Choroid plexus epithelial cell (primary cell): ENCODE measurements at regions not wholly inside any gene's neighbourhood (a gene's known extent, or its start where the extent isn't known, plus 50 kb on each side); places are given as distances from the start of the nearest gene placed in this dataset.

Source experiments
- DNase-seq: peaks from one replicate; pipeline ENCODE4 v3.0.0-alpha.2; 2010; ENCODE audit warnings: low read depth
- H3K4me3 ChIP-seq: 2 replicates; pipeline ENCODE4 v1.5.1; 2011; ENCODE audit warnings: low read depth, mild to moderate bottlenecking, control low read depth, low read length, moderate library complexity
- TF ChIP-seq, protein P1 (sequence below): conservative IDR thresholded peaks from 2 replicates; pipeline ENCODE4 v1.5.1; 2011; ENCODE audit warnings: low read depth, mild to moderate bottlenecking, control low read depth, inconsistent platforms, low read length, moderate library complexity

GRCh38 chr4:4666187-4666586, 124.3 kb upstream of the STX18 start:
- TF ChIP-seq, protein P1, sequence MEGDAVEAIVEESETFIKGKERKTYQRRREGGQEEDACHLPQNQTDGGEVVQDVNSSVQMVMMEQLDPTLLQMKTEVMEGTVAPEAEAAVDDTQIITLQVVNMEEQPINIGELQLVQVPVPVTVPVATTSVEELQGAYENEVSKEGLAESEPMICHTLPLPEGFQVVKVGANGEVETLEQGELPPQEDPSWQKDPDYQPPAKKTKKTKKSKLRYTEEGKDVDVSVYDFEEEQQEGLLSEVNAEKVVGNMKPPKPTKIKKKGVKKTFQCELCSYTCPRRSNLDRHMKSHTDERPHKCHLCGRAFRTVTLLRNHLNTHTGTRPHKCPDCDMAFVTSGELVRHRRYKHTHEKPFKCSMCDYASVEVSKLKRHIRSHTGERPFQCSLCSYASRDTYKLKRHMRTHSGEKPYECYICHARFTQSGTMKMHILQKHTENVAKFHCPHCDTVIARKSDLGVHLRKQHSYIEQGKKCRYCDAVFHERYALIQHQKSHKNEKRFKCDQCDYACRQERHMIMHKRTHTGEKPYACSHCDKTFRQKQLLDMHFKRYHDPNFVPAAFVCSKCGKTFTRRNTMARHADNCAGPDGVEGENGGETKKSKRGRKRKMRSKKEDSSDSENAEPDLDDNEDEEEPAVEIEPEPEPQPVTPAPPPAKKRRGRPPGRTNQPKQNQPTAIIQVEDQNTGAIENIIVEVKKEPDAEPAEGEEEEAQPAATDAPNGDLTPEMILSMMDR: no peak
- DNase-seq: no peak
- H3K4me3 ChIP-seq: no peak overlapping the region

DNA sequence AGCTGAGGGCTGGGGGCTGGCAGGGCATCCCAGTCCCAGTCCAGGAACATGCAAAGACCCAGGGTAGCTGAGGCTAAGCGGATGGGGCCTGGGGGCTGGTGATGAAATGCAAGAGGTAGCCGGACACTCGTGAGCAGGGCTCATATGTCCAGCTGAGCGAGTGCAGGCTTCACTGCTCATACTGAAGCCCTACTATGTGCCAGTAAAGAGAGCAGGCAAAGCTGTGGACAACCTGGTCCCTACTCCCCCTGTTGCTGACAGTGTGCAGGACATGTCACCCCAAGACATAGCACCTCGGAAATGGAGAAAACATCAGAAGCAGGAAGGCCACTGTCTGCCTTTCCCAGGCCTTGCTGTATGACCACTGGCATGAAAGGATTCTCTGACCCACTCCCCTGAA, 122.4 kb upstream of the STX18 start:
- no peak for DNase-seq
- no peak overlapping the region for H3K4me3 ChIP-seq

GRCh38 chr4:4663028-4663427, 121.2 kb upstream of the STX18 start:
- DNase-seq: peak; percentile 39
- TF ChIP-seq, protein P1: no peak

More for the DNA sequence above, 122.4 kb upstream of the STX18 start:
- TF ChIP-seq, protein P1: no peak

DNA sequence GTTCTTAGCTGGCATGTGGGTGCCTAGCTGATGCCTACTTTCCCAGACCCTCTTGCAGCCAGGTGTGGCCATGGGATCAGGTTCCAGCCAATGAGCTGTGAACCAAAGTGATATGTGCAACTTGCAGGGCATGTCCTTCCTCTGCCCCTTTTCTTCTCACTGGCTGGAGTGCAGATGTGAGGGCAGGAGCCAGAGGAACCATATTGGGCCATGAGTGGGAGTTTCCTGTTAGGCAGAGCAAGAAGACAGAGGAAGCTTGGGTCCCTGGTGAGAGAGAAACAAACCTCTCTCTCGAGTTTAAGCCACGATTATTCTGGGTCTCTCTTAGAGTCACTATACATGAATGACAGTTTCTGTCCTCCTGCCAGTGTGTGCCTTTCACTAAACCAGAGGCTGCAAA, 120.4 kb upstream of the STX18 start:
- DNase-seq: no peak
- no peak overlapping the region for H3K4me3 ChIP-seq
- TF ChIP-seq, protein P1: no peak

More at GRCh38 chr4:4663028-4663427, 121.2 kb upstream of the STX18 start:
- H3K4me3 ChIP-seq: no peak overlapping the region

GRCh38 chr4:4659871-4660651, 118.2 kb upstream of the STX18 start:
- no peak overlapping the region for H3K4me3 ChIP-seq
- DNase-seq: peak; percentile 96
- TF ChIP-seq, protein P1: peak; percentile 2

DNA sequence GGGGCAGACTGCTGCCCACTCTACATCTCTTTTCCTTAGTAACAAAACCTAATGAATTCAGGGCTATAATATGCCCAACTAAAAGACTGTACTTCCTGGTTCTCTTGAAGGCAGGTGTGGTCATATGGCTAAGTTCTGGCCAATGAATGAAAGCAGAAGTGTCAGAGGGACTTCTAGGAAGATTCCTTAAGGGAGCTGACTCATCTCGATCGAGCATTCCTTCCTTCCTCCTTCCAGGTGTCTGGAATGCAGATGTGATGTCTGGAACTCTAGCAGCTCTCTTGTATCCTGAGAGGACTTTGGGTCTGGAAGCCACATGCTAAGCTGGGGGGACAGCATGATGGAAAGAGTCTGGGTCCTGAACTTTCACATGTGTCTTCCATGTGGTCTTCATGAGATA, 116.2 kb upstream of the STX18 start:
- TF ChIP-seq, protein P1: no peak
- DNase-seq: no peak
- no peak overlapping the region for H3K4me3 ChIP-seq

GRCh38 chr4:4656977-4657376, 115.1 kb upstream of the STX18 start:
- no peak overlapping the region for H3K4me3 ChIP-seq
- TF ChIP-seq, protein P1: no peak
- DNase-seq: no peak
